ENCODE measurements at regions not wholly inside any gene's neighbourhood (a gene's known extent, or its start where the extent isn't known, plus 50 kb on each side); places are given as distances from the start of the nearest gene placed in this dataset.

DNA sequence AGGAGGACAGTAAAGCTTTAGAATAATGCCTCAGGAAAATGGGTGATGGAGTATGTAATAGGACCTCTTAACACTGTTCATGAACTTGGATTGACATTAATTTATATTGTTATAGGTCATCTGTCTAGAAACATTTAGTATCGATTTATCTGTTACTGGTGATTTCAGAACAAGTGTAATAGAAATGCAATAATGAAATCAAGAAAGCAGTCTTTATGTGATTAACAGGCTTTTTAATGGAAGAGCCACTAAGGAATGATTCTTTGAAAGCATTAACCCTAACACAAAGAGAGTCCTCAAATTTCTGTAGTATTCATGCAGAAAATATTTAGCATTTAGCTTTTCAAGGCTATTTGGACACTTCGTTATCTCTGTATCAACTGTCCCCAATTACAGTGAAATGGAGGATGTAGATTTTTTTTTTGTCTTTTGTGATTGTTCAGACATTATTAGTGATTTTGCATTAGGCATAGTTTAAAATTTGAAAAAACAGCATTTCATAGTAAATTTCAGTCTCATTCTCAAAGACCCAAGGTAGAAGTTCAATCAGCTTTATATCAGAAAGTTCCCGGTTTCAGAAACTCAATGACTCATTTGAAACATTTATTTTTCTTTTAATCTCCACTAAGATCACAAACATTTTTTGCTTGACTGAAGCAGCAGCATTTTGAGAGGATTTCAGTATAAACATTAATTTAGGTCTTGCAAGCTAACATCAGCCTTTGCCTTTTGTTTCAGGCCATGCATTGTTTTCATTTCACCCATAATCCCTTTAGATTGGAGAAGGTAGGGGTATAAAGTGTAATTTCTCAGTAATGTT, 56.3 kb downstream of the AGTR2 start:
- no peaks in the 10 kb centered on the region for H3K9me3 ChIP-seq (ENCODE audit: control insufficient read depth, low read length)
- H3K4me1 ChIP-seq (ENCODE audit: control insufficient read depth, insufficient read depth, low read length): no peaks in the 10 kb centered on the region
- H3K4me3 ChIP-seq (ENCODE audit: low read length): no peak overlapping the region
- 85% methylated on average over 3 of the region's 3 CpGs for WGBS
- no peak for ATAC-seq
- no peak for DNase-seq
- no peaks in the 10 kb centered on the region for H3K27me3 ChIP-seq (ENCODE audit: control insufficient read depth, insufficient read depth)
- intact Hi-C loops (cut with DNase I): no loop called here
- H3K27ac ChIP-seq (ENCODE audit: low read length): no peak overlapping the region

DNA sequence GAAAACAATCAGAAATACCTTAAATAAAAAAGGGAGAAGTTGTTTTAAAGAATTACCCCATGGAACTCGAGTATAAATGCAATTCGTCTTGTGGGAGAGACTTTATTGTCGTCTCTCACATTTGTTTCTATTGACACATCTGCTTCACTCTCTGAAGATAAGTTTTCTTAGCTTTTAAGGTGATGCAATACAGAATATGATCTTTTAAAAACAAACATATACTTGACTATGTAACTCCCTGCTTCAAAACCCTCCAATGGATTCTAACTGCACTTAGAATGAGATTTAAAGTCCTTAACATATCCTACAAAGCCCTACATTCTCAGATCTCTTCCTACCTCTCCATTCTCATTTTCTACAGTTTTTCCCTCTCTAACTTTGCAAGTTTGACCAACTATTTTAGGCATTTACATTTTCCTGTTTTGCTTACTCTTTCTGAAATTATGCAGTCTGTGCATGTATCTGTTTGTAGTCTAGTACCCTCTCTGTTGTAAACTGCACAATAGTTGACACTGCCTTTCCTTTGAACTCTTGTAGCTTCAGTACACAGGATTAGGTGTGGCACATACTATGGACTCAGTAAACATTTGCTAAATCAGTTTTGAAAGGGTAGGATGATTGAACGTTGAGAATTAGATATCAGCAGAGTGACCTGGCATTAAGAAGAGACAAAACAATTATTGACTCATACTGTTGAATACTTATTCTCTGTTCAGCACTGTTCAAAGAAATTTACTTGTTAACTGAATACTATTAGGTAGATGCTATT, 59.8 kb downstream of the AGTR2 start:
- DNase-seq (no peak), ATAC-seq (no peak)
- Histone ChIP-seq H3K27ac (ENCODE audit: low read length) (no peak overlapping the region), H3K9me3 (ENCODE audit: control insufficient read depth, low read length) (no peaks in the 10 kb centered on the region), H3K27me3 (ENCODE audit: control insufficient read depth, insufficient read depth) (no peaks in the 10 kb centered on the region), H3K4me1 (ENCODE audit: control insufficient read depth, insufficient read depth, low read length) (no peaks in the 10 kb centered on the region), H3K4me3 (ENCODE audit: low read length) (no peak overlapping the region)
- WGBS: 37% methylated on average over 4 of the region's 4 CpGs
- intact Hi-C loops (cut with DNase I): no loop called here

GRCh38 chrX:116232833-116233232, 62.3 kb downstream of the AGTR2 start:
- Histone ChIP-seq H3K9me3 (ENCODE audit: control insufficient read depth, low read length) (no peaks in the 10 kb centered on the region), H3K27ac (ENCODE audit: low read length) (no peak overlapping the region), H3K27me3 (ENCODE audit: control insufficient read depth, insufficient read depth) (no peaks in the 10 kb centered on the region), H3K4me3 (ENCODE audit: low read length) (no peak overlapping the region), H3K4me1 (ENCODE audit: control insufficient read depth, insufficient read depth, low read length) (no peaks in the 10 kb centered on the region)
- DNase-seq (no peak), ATAC-seq (no peak)
- WGBS: 92% methylated on average over 3 of the region's 3 CpGs
- intact Hi-C loops (cut with DNase I): no loop called here

DNA sequence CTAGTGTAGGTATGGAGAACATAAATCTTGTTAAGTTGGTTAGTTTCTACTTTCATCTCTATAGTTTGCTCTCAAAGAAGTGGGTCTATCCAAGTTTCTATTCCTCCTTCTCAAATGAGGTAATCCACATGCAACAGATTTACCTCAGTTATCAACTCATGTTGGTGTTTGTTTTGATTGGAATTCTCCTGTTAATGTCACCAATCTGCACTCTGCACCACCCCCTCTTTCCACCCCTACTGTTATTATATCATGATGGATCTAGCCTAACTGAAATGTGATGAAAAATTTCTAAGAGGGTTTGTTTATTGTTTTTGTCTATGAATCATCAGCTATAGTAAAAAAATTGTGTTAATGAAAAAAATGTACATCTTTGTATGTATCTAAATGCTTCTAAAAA, 66.1 kb downstream of the AGTR2 start:
- DNase-seq: no peak

GRCh38 chrX:116238093-116238492, 67.5 kb downstream of the AGTR2 start:
- Histone ChIP-seq H3K9me3 (ENCODE audit: control insufficient read depth, low read length) (no peaks in the 10 kb centered on the region), H3K4me3 (ENCODE audit: low read length) (no peak overlapping the region), H3K4me1 (ENCODE audit: control insufficient read depth, insufficient read depth, low read length) (no peaks in the 10 kb centered on the region), H3K27me3 (ENCODE audit: control insufficient read depth, insufficient read depth) (no peaks in the 10 kb centered on the region), H3K27ac (ENCODE audit: low read length) (no peak overlapping the region)
- WGBS: 43% methylated on average over 1 of the region's 1 CpG
- ATAC-seq: no peak
- no peak for DNase-seq
- intact Hi-C loops (cut with DNase I): no loop called here

More for the DNA sequence above, 66.1 kb downstream of the AGTR2 start:
- ATAC-seq: no peak
- no peaks in the 10 kb centered on the region for H3K9me3 ChIP-seq (ENCODE audit: control insufficient read depth, low read length)
- H3K4me3 ChIP-seq (ENCODE audit: low read length): no peak overlapping the region
- intact Hi-C loops (cut with DNase I): no loop called here
- no peaks in the 10 kb centered on the region for H3K27me3 ChIP-seq (ENCODE audit: control insufficient read depth, insufficient read depth)
- H3K27ac ChIP-seq (ENCODE audit: low read length): no peak overlapping the region
- H3K4me1 ChIP-seq (ENCODE audit: control insufficient read depth, insufficient read depth, low read length): no peaks in the 10 kb centered on the region

GRCh38 chrX:116238567-116239255, 68.2 kb downstream of the AGTR2 start:
- H3K9me3 ChIP-seq (ENCODE audit: control insufficient read depth, low read length): no peaks in the 10 kb centered on the region
- no peak for ATAC-seq
- intact Hi-C loops (cut with DNase I): no loop called here
- H3K27ac ChIP-seq (ENCODE audit: low read length): no peak overlapping the region
- no peaks in the 10 kb centered on the region for H3K27me3 ChIP-seq (ENCODE audit: control insufficient read depth, insufficient read depth)
- WGBS: 56% methylated on average over 2 of the region's 2 CpGs
- DNase-seq: no peak
- no peak overlapping the region for H3K4me3 ChIP-seq (ENCODE audit: low read length)
- H3K4me1 ChIP-seq (ENCODE audit: control insufficient read depth, insufficient read depth, low read length): no peaks in the 10 kb centered on the region

GRCh38 chrX:116239944-116240840, 69.6 kb downstream of the AGTR2 start:
- no peak for DNase-seq
- Histone ChIP-seq H3K9me3 (ENCODE audit: control insufficient read depth, low read length) (no peaks in the 10 kb centered on the region), H3K4me1 (ENCODE audit: control insufficient read depth, insufficient read depth, low read length) (no peaks in the 10 kb centered on the region), H3K27me3 (ENCODE audit: control insufficient read depth, insufficient read depth) (no peaks in the 10 kb centered on the region), H3K27ac (ENCODE audit: low read length) (no peak overlapping the region), H3K4me3 (ENCODE audit: low read length) (peak overlapping the region; percentile 45)
- intact Hi-C loops (cut with DNase I): no loop called here
- 46% methylated on average over 8 of the region's 8 CpGs for WGBS
- no peak for ATAC-seq

- no peaks in the 10 kb centered on the region for H3K4me1 ChIP-seq (ENCODE audit: control insufficient read depth, insufficient read depth, low read length)
- no peaks in the 10 kb centered on the region for H3K27me3 ChIP-seq (ENCODE audit: control insufficient read depth, insufficient read depth)
- no peak overlapping the region for H3K4me3 ChIP-seq (ENCODE audit: low read length)
- no peak overlapping the region for H3K27ac ChIP-seq (ENCODE audit: low read length)
- no peak for ATAC-seq
- DNase-seq: no peak
- H3K9me3 ChIP-seq (ENCODE audit: control insufficient read depth, low read length): no peaks in the 10 kb centered on the region
- intact Hi-C loops (cut with DNase I): no loop called here
Observed at GRCh38 chrX:116241001-116241400, 70.5 kb downstream of the AGTR2 start.

GRCh38 chrX:116243039-116243438, 72.5 kb downstream of the AGTR2 start:
- DNase-seq (no peak), ATAC-seq (no peak)
- Histone ChIP-seq H3K27ac (ENCODE audit: low read length) (no peak overlapping the region), H3K9me3 (ENCODE audit: control insufficient read depth, low read length) (no peaks in the 10 kb centered on the region), H3K4me1 (ENCODE audit: control insufficient read depth, insufficient read depth, low read length) (no peaks in the 10 kb centered on the region), H3K27me3 (ENCODE audit: control insufficient read depth, insufficient read depth) (no peaks in the 10 kb centered on the region), H3K4me3 (ENCODE audit: low read length) (no peak overlapping the region)
- intact Hi-C loops (cut with DNase I): no loop called here

GRCh38 chrX:116246261-116246660, 75.7 kb downstream of the AGTR2 start:
- intact Hi-C loops (cut with DNase I): no loop called here
- no peaks in the 10 kb centered on the region for H3K27me3 ChIP-seq (ENCODE audit: control insufficient read depth, insufficient read depth)
- WGBS: 83% methylated on average over 2 of the region's 2 CpGs
- H3K4me1 ChIP-seq (ENCODE audit: control insufficient read depth, insufficient read depth, low read length): no peaks in the 10 kb centered on the region
- H3K27ac ChIP-seq (ENCODE audit: low read length): no peak overlapping the region
- ATAC-seq (no peak), DNase-seq (no peak)
- no peaks in the 10 kb centered on the region for H3K9me3 ChIP-seq (ENCODE audit: control insufficient read depth, low read length)
- no peak overlapping the region for H3K4me3 ChIP-seq (ENCODE audit: low read length)
